SU-DHL-6 (cell line): ENCODE measurements at regions not wholly inside any gene's neighbourhood (a gene's known extent, or its start where the extent isn't known, plus 50 kb on each side); places are given as distances from the start of the nearest gene placed in this dataset.

Source experiments
- H2AFZ ChIP-seq: fragments of 200-600 bp; sonication (generic); 2 replicates; pipeline ENCODE4 v1.6.1; 2014; ENCODE audit warnings: low read depth, mild to moderate bottlenecking, moderate library complexity, mixed read lengths, antibody characterized with exemption, low read length; ENCODE audit not compliant: severe bottlenecking
- H3F3A ChIP-seq: fragments of 200-600 bp; shearing (Covaris generic); 2 replicates; pipeline ENCODE4 v1.6.0; 2016; ENCODE audit warnings: antibody characterized with exemption, mild to moderate bottlenecking; ENCODE audit not compliant: insufficient read depth
- H3K27ac ChIP-seq: fragments of 200-600 bp; sonication (generic); 2 replicates; pipeline ENCODE4 v1.5.1; 2016; ENCODE audit warnings: low read depth, mild to moderate bottlenecking, low read length, moderate library complexity, mixed read lengths
- H3K27me3 ChIP-seq: fragments of 200-600 bp; sonication (generic), shearing (Covaris generic); 2 replicates; pipeline ENCODE4 v1.6.0; 2014; ENCODE audit warnings: mild to moderate bottlenecking, low read length
- H3K36me3 ChIP-seq: fragments of 200-600 bp; sonication (generic); 2 replicates; pipeline ENCODE4 v1.6.1; 2014; ENCODE audit warnings: mild to moderate bottlenecking, low read length, mixed read lengths
- H3K4me2 ChIP-seq: fragments of 300-600, 200-600 bp; shearing (Covaris generic), sonication (generic); 2 replicates; pipeline ENCODE4 v1.6.0; 2014; ENCODE audit warnings: low read length, low read depth, mild to moderate bottlenecking; ENCODE audit not compliant: poor library complexity, severe bottlenecking
- H3K4me3 ChIP-seq: fragments of 200-600 bp; sonication (generic); 2 replicates; pipeline ENCODE4 v1.5.1; 2014; ENCODE audit warnings: antibody characterized with exemption, low read length, mild to moderate bottlenecking, mixed read lengths; ENCODE audit not compliant: insufficient read depth, poor library complexity, severe bottlenecking
- H3K79me2 ChIP-seq: fragments of 200-600 bp; sonication (generic); 2 replicates; pipeline ENCODE4 v1.6.1; 2014; ENCODE audit warnings: mild to moderate bottlenecking, low read length, moderate library complexity; ENCODE audit not compliant: insufficient read depth
- H3K9ac ChIP-seq: fragments of 200-600 bp; sonication (generic); 2 replicates; pipeline ENCODE4 v1.7.0; 2014; ENCODE audit warnings: mild to moderate bottlenecking, low read length
- H3K9me2 ChIP-seq: fragments of 200-600 bp; sonication (generic); replicated peaks from 2 replicates; pipeline ENCODE4 v1.6.1; 2014; ENCODE audit warnings: low read length; ENCODE audit not compliant: insufficient read depth
- H3K9me3 ChIP-seq: fragments of 200-600 bp; sonication (generic); 2 replicates; pipeline ENCODE4 v1.6.1; 2014; ENCODE audit warnings: low read length, mixed read lengths; ENCODE audit not compliant: insufficient read depth
- H4K20me1 ChIP-seq: fragments of 200-600 bp; sonication (generic); 2 replicates; pipeline ENCODE4 v1.6.1; 2014; ENCODE audit warnings: low read depth, mild to moderate bottlenecking, antibody characterized with exemption, low read length, moderate library complexity, mixed read lengths
- EZH2phosphoT487 ChIP-seq: fragments of 200-600 bp; sonication (generic), shearing (Covaris generic); conservative IDR thresholded peaks from 2 replicates; pipeline ENCODE4 v1.6.1; 2018; ENCODE audit warnings: mild to moderate bottlenecking, antibody characterized with exemption, low read length, moderate library complexity, mixed read lengths
- TF ChIP-seq, protein P1 (sequence below): fragments of 200-600 bp; sonication (generic); IDR thresholded peaks from one replicate; pipeline ENCODE4 v1.5.1; 2017; ENCODE audit warnings: antibody characterized with exemption, mild to moderate bottlenecking, low read length, moderate library complexity; ENCODE audit not compliant: insufficient read depth, poor library complexity, severe bottlenecking

DNA sequence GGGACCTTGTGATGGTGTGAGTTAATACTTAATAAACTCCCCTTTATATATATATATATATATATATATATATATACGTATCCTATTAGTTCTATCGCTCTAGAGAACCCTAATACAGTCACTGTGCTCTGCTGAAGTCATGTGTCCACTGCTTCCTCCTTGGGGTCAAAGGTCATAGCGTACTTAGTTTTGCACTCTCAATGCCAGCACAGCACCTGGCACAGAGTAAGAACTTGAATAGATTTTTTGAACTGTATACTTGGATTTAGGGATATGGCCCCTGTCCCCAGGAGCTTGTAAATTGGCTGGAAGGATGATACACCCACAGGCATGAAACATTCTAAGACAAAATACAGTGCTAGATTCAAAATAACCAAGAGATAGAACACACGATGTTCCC, 58.9 kb upstream of the PLXNA4 start:
- no peak overlapping the region for H3K9ac ChIP-seq
- no peak overlapping the region for H2AFZ ChIP-seq
- H3K9me3 ChIP-seq = no peaks in the 10 kb centered on the region
- H3K79me2 ChIP-seq = no peaks in the 10 kb centered on the region
- no peak overlapping the region for H3K4me2 ChIP-seq
- no peak overlapping the region for H3K4me3 ChIP-seq
- H4K20me1 ChIP-seq = no peaks in the 10 kb centered on the region
- no peak for TF ChIP-seq EZH2phosphoT487
- TF ChIP-seq, protein P1, sequence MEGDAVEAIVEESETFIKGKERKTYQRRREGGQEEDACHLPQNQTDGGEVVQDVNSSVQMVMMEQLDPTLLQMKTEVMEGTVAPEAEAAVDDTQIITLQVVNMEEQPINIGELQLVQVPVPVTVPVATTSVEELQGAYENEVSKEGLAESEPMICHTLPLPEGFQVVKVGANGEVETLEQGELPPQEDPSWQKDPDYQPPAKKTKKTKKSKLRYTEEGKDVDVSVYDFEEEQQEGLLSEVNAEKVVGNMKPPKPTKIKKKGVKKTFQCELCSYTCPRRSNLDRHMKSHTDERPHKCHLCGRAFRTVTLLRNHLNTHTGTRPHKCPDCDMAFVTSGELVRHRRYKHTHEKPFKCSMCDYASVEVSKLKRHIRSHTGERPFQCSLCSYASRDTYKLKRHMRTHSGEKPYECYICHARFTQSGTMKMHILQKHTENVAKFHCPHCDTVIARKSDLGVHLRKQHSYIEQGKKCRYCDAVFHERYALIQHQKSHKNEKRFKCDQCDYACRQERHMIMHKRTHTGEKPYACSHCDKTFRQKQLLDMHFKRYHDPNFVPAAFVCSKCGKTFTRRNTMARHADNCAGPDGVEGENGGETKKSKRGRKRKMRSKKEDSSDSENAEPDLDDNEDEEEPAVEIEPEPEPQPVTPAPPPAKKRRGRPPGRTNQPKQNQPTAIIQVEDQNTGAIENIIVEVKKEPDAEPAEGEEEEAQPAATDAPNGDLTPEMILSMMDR = no peak
- no peaks in the 10 kb centered on the region for H3K27me3 ChIP-seq
- no peaks in the 10 kb centered on the region for H3K9me2 ChIP-seq
- H3F3A ChIP-seq = no peaks in the 10 kb centered on the region
- H3K27ac ChIP-seq = no peak overlapping the region
- H3K36me3 ChIP-seq = no peaks in the 10 kb centered on the region

DNA sequence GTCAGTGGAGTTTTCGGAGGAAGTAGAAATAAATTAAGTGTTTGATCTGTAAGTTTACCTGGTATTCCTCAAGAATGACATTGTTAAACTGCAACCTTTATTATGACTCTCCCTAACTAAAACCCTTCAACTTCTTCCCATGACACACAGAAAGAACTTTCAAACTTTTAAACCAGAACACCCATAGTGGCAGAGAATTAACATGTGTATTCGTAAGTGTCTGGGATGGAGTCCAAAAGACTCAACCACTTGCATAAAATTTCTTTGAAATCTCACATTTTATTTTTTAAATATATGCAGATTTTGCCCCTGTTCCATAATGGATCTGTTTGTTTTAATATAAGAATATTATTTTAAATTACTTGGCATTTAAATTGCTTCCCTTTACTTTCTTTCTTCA, 54.6 kb upstream of the PLXNA4 start:
- no peak overlapping the region for H3K9ac ChIP-seq
- no peak for TF ChIP-seq EZH2phosphoT487
- TF ChIP-seq, protein P1 = no peak
- H3K9me2 ChIP-seq = no peaks in the 10 kb centered on the region
- H4K20me1 ChIP-seq = no peaks in the 10 kb centered on the region
- no peak overlapping the region for H2AFZ ChIP-seq
- H3K79me2 ChIP-seq = no peaks in the 10 kb centered on the region
- H3F3A ChIP-seq = no peaks in the 10 kb centered on the region
- H3K27me3 ChIP-seq = no peaks in the 10 kb centered on the region
- H3K36me3 ChIP-seq = no peaks in the 10 kb centered on the region
- no peak overlapping the region for H3K4me2 ChIP-seq
- H3K9me3 ChIP-seq = no peaks in the 10 kb centered on the region
- H3K27ac ChIP-seq = no peak overlapping the region
- H3K4me3 ChIP-seq = no peak overlapping the region
